GM19328 (cell line): ENCODE measurements at regions not wholly inside any gene's neighbourhood (a gene's known extent, or its start where the extent isn't known, plus 50 kb on each side); places are given as distances from the start of the nearest gene placed in this dataset.

Source experiments
- ATAC-seq: cut with Tn5 transposase; IDR thresholded peaks from one replicate; pipeline ENCODE4 v1.9.1; 2021; ENCODE audit warnings: mild to moderate bottlenecking, moderate library complexity; ENCODE audit not compliant: unreplicated experiment

DNA sequence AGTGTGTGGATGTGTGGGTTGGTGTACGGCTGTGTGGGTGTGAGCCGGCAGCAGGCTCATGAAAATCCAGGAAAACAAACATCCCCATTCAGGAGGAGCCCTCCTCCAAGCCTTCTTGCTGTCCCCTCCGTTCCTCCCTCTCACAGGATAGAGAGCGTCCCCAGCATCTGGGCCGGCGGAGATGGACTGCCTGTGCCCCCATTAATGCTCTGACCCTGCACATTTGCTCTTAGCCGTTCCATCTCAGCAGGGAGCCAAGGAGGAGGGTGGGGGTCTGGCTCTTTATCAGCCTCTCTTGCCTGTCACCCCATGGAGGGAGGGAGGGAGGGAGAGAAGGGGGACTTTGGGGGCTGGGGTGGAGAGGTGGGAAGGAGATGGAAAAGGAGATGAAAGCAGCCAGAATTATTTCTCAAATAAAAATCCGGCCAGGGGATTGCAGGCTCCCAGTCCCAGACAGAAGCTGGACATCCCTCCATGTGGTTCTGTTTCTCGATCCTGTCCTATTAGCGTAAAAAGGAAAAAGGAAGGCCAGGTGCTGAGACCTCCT is 240.0 kb upstream of the ZFHX3 start:
- no peak for ATAC-seq

- ATAC-seq = no peak
Observed at GRCh38 chr16:73286346-73287267, 238.7 kb upstream of the ZFHX3 start.

DNA sequence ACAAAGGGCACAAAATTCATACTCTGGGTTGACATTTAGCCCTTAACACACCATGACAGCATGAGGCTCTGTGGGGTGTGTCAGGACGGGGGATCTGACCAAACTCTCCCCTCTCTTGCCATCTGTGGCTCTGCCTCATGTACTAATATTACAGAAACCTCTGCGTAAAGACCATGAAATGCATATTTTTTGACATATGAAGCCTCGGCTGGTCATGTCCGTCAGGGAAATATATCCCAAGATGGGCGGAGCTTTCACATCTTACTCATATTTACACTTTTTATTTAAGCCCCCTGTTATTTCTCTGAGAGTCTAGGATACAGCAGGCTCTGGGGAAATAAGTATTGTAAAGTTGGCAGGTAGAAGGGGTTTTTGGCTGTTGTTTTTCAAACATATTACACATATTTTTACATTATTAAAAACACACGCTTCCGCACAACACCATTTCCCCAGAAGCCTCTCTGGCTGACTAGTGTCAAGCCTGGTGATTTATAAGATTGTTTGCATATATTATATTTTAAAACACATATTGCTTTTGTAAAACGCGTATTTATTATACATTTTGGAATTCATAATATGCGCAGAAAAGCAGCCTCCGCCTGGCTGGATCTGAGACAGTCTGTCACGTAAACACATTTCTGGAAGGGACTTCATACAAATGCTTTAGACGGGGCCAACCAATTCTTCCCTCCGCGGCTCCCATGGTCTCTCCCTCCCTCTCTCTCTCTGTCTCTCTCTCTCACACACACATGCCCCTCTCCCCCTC is 237.7 kb upstream of the ZFHX3 start:
- no peak for ATAC-seq

DNA sequence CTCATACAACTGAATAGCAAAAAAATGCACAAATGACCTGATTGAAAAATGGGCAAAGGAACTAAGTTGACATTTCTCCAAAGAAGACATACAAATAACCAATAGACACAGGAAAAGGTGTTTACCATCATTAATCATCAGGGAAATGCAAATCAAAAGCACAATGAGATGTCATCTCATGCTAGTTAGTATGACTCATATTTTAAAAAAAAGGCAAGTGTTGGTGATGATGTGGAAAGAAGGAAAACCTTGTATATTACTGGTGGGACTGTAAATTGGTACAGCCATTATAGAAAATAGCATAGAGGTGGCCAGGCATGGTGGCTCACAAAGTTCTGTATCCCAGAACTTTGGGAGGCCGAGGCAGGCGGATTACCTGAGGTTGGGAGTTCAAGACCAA is 232.5 kb upstream of the ZFHX3 start:
- no peak for ATAC-seq

GRCh38 chr16:73279451-73279850 is 231.5 kb upstream of the ZFHX3 start:
- ATAC-seq = no peak

DNA sequence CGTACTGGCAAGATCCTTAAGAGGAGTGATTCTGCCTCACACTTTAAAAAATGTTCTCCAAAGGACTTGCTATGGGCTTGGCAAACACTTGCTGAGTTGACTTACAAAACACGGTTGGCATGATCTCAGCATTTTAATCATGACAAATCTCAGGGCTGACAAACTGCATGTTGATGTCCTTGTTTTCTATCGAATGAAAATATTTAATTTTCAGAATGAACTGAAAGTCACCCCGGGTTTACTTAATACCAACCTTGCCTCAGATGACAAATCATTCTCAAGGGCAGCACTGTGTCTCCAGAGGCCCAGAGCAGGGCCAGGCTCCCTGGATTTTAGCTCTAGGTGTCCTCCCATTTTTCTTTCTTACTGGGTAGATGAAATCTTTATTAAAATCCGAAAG is 229.1 kb upstream of the ZFHX3 start:
- no peak for ATAC-seq

DNA sequence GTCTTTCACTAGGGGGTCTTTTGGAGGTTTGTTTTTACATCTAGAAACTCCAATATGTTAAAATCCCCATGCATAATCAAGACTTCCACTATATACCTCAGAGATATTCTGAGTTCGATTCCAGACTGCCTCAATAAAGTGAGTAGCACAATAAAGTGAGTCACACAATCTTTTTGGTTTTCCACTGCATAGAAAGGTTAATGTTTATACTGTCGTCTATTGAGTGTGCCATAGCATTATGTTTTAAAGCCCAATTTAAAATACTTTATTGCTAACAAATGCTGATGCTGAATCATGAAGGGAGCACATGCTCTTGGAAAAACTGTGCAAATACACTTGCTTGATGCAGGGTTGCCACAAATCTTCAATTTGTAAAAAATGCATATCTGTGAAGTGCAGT is 227.5 kb upstream of the ZFHX3 start:
- ATAC-seq = no peak

GRCh38 chr16:73275024-73275423 is 227.1 kb upstream of the ZFHX3 start:
- ATAC-seq = no peak

DNA sequence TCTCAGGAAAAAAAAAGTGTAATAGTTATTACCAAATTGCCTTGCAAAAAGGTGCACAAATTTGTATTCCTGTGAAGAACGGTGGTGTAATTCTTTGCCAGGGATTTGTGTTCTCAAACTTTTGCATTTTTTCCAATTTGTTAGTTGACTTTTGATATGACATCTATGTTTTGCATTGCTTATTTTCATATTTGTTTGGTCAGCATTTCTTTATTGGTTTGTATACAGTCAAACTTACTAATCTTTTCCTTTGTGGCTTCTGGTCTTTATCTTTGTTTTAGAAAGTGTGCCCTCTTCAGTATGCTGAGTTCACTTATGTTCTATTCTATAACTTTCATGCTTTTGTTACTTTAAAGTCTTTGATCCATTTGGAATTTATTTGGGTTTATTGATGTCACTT is 226.2 kb upstream of the ZFHX3 start:
- ATAC-seq = no peak

DNA sequence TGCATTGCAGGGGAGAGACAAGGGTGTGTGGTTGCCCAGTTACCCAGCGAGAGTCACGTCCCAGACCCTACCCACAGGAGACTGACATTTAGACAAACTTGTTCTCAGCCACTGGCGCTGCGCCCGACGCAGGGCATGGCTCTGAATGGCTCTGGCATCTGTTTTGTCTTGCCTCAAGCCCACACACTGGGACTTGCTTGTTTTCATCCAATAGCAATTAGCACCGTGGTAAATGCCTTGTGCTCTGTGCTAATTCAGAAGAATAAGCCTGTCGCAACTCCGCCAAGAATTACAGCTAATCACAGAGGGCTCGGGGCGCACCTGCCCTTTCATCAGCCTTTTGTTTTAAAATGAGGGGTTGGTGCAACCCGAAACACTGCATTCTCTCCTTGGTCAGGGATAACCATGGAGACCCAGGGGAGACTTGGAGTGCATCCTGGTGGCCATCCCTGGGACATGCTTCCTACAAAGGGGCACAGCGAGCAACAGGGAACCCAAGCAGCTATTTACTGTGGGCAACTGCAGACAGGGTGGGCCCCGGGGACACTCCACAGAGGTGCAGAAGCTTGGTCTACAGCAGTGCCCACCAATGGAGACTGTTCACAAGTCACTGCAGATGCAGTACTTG is 220.6 kb upstream of the ZFHX3 start:
- ATAC-seq = no peak

- no peak for ATAC-seq
Observed at GRCh38 chr16:73265935-73266334, 218.0 kb upstream of the ZFHX3 start.

DNA sequence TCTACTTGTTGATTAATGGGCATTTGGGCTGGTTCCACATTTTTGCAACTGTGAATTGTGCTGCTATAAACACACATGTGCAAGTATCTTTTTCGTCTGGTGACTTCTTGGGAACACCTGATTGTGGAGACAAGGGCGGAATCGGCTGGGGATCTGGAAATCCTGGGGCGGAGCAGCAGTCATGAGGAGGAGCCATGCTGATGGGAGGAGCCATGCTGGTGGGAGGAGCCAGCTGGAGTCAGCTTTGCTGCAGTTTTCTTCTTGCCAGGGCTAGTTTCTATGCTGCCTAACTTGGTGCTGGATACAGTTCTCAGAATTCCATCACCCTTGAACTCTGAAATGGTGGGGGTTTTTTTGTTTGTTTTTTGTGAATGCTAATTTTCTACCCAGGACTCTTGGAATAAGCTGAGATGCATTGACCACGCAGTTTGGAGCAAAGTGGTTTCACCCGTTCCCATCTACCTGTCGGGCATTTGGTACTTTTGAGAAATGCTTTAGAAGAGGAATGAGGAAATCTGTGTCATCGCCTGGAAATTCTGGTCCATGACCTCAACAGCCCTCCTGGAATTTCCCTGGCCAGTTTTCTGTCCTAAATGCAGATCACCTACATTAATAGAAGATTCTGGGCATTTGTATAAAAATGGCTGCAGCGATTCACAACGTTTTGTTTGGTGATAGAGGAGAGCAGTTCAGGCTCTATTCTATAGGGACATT is 217.4 kb upstream of the ZFHX3 start:
- no peak for ATAC-seq

DNA sequence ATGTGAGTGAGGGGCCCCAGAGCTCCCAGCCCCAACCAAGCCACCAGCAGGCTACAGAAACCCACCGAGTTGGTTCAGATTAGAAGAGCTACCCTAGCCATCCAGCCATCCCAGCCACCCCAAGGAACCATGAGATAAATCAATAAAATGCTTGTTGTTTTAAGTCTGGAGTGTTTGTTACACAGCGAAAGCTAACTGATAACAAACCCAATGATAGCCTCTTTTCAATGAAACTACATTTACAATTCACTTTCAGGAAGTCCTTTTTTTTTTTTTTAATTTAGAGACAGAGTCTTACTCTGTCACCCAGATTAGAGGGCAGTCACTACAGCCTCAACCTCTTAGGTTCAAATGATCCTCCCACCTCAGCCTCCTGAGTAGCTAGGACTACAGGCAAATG is 215.0 kb upstream of the ZFHX3 start:
- ATAC-seq = no peak

DNA sequence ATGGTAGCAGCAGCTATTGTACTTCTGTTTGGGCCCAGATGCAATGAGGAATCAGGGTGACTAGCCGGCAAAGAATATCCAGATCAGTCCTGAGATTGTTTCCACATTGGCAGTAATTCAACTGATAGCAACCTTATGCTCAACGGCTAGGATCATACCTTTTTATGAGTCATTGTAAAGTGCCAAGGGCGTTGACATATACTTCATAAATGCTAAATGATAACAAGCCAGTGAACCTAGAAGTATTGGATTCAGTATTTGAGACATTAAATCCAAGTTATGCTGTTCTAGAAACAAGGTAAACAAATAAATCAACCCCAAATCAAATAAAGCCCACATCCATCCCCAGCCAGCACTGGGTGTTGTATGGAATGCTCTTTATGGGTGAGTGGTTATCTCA is 207.1 kb upstream of the ZFHX3 start:
- ATAC-seq = no peak

DNA sequence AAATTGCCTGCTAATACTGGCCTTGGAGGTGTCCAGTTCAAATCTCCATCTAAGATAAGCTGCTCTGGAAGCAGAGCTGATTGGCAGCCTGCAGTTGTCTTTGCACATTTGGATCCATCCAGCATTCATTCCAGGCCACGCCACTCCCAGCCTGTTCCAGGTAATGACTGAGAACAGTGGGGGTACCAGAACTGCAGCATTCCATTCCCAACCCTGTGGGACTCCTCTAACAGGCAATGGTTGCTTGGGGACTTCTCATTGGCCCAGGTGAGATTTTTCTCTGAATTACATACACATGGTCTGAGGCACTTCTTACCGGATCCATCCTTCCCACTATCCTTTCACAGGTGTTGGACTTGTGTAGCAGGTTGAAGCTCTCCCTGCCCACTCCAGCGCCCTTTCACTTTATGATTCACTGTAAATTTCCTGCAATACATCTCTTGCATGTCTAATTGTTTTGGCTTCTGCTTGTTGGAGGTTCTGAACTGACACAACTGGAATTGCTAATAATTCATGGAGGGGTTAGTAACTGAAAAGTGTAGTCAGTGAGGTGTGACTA is 206.1 kb upstream of the ZFHX3 start:
- no peak for ATAC-seq

DNA sequence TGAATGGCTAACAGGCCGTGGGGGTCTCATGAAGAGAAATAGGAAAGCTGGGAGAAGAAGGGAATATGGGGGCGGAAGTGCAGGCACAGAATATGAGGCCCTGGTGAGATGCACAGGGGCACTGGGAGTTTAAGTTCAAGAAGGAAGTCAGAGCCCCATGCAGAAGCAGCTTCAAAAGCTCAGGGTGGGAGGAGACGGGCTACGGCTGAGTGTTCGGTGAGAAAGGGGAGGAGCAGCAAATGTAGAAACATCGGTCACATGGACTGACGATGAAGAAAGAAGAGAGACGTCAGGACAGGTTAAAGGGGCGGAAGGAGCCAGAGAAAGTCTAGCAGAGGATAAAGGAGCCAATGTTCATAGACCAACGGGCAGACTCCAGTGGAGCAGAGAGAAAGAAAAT is 204.5 kb upstream of the ZFHX3 start:
- ATAC-seq = no peak

GRCh38 chr16:73251608-73252007 is 203.7 kb upstream of the ZFHX3 start:
- no peak for ATAC-seq

- no peak for ATAC-seq
Observed at GRCh38 chr16:73248316-73248715, 200.4 kb upstream of the ZFHX3 start.

DNA sequence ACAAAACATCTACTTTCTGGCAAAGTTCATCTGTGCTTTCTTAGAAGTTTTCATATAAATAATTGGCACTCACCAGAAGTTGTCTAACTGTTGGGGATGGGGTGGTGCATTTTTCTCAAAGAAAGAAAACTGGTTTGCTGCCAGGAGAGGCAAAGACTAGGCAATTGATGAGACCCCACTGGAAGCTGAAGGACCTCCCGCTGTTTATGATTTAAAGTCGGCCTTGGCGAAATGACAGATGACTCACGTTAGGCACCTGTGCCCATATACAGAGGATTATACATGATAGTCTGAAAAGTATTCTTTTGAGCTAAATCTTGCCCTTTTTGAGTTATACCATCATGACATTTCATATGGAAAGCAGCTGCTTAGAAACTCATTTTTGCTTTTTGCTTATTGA is 193.0 kb upstream of the ZFHX3 start:
- no peak for ATAC-seq

GRCh38 chr16:73237601-73238000 is 189.7 kb upstream of the ZFHX3 start:
- ATAC-seq = no peak

DNA sequence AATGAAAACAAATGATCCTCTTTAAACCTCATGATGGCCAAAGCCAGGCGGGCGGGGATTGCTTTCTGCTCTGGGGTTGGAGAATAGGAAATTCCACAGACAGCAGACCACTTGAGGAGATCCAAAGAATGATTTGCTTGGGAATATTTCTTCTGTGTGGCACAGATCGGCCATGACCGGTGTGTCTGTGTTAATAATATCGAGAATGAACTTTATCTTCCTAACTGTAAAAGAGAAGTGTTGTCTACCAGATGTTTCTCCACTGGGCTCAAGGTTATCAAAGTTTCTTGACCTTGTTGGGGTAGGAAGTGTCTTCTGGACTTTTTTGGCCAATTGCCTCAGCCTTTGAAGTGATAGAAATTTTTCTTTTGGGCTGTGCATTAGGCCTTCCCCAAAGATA is 186.6 kb upstream of the ZFHX3 start:
- no peak for ATAC-seq
